ENCODE measurements at regions not wholly inside any gene's neighbourhood (a gene's known extent, or its start where the extent isn't known, plus 50 kb on each side); places are given as distances from the start of the nearest gene placed in this dataset.

DNA sequence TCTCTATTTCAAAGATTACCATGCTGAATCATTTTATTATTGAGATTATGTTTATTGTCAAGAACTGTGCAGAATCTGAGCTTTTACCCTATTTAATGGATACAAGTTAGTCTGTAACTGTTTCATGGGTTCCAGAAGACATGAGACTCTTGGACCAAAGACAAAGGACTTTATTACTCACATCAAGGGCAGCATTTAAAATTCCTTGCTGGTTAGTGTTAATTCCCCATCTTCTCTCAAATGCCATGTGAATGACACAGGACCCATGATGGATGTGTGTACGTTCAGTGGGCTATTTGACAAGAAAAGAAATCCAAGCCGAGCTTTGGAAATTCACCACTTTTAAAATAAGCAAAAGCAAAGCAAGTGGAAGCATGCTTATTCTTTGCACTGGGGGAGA is 139.9 kb downstream of the PCDH20 start:
- H2AFZ ChIP-seq (ENCODE audit: control insufficient read depth, low read depth, low read length), result no peak overlapping the region
- CTCF ChIA-PET, result no interaction called here
- no peaks in the 10 kb centered on the region for H3K79me2 ChIP-seq (ENCODE audit: control insufficient read depth, insufficient read depth, low read length)
- H3K27me3 ChIP-seq (replicated peaks in 1 of 2; ENCODE audit: control insufficient read depth in 2 of 2, insufficient read depth in 2 of 2, low read length in 1 of 2), result no peaks in the 10 kb centered on the region
- H3K27ac ChIP-seq (ENCODE audit: control insufficient read depth, insufficient read depth), result no peak overlapping the region
- BruUV-seq (replicated peaks), result no TSS peak
- POLR2A ChIA-PET, result no interaction called here
- no peak overlapping the region for H3K9ac ChIP-seq (ENCODE audit: control insufficient read depth, insufficient read depth, low read length)
- SMC1A ChIA-PET (ENCODE audit: uncharacterized antibody, unreplicated experiment), result no interaction called here
- no peaks in the 10 kb centered on the region for H3K9me3 ChIP-seq (replicated peaks; ENCODE audit: control insufficient read depth, insufficient read depth, low read length)
- ATAC-seq (no peak), DNase-seq (ENCODE audit: low read depth, low spot score) (no peak), FAIRE-seq (no peak)
- intact Hi-C loops (cut with micrococcal nuclease; ENCODE audit: unreplicated experiment) (no loop called here), in situ Hi-C loops (cut with MboI) (no loop called here)
- H3K4me3 ChIP-seq, result no peak overlapping the region
- RAD21 ChIA-PET (ENCODE audit: unreplicated experiment), result no interaction called here
- no peaks in the 10 kb centered on the region for H4K20me1 ChIP-seq (ENCODE audit: control insufficient read depth, insufficient read depth)
- H3K4me1 ChIP-seq (ENCODE audit: control insufficient read depth, insufficient read depth, low read length), result no peaks in the 10 kb centered on the region
- 0% methylated on average over 2 of the region's 2 CpGs for WGBS (ENCODE audit: insufficient coverage, insufficient replicate concordance, low lambda C conversion rate, missing lambda C conversion rate)
- H3K4me2 ChIP-seq (ENCODE audit: control insufficient read depth, insufficient read depth), result no peak overlapping the region
- TF ChIP-seq TARDBP (IDR thresholded peaks at IDR 0.05; ENCODE audit: borderline replicate concordance) (no peak), SREBF2 (IDR thresholded peaks at IDR 0.05; ENCODE audit: low read length) (no peak), TCF7 (IDR thresholded peaks at IDR 0.05; ENCODE audit: borderline replicate concordance) (no peak), IKZF1 (conservative IDR thresholded peaks at IDR 0.05) (no peak), JUNB (IDR thresholded peaks at IDR 0.05) (no peak), WRNIP1 (IDR thresholded peaks at IDR 0.05; ENCODE audit: borderline replicate concordance, low read depth, low read length) (no peak)
- TF ChIP-seq, protein P1, sequence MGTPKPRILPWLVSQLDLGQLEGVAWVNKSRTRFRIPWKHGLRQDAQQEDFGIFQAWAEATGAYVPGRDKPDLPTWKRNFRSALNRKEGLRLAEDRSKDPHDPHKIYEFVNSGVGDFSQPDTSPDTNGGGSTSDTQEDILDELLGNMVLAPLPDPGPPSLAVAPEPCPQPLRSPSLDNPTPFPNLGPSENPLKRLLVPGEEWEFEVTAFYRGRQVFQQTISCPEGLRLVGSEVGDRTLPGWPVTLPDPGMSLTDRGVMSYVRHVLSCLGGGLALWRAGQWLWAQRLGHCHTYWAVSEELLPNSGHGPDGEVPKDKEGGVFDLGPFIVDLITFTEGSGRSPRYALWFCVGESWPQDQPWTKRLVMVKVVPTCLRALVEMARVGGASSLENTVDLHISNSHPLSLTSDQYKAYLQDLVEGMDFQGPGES (IDR thresholded peaks at IDR 0.05), result no peak
- TF ChIP-seq, protein P2, sequence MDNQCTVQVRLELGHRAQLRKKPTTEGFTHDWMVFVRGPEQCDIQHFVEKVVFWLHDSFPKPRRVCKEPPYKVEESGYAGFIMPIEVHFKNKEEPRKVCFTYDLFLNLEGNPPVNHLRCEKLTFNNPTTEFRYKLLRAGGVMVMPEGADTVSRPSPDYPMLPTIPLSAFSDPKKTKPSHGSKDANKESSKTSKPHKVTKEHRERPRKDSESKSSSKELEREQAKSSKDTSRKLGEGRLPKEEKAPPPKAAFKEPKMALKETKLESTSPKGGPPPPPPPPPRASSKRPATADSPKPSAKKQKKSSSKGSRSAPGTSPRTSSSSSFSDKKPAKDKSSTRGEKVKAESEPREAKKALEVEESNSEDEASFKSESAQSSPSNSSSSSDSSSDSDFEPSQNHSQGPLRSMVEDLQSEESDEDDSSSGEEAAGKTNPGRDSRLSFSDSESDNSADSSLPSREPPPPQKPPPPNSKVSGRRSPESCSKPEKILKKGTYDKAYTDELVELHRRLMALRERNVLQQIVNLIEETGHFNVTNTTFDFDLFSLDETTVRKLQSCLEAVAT (IDR thresholded peaks at IDR 0.05), result no peak
- TF ChIP-seq, protein P3, sequence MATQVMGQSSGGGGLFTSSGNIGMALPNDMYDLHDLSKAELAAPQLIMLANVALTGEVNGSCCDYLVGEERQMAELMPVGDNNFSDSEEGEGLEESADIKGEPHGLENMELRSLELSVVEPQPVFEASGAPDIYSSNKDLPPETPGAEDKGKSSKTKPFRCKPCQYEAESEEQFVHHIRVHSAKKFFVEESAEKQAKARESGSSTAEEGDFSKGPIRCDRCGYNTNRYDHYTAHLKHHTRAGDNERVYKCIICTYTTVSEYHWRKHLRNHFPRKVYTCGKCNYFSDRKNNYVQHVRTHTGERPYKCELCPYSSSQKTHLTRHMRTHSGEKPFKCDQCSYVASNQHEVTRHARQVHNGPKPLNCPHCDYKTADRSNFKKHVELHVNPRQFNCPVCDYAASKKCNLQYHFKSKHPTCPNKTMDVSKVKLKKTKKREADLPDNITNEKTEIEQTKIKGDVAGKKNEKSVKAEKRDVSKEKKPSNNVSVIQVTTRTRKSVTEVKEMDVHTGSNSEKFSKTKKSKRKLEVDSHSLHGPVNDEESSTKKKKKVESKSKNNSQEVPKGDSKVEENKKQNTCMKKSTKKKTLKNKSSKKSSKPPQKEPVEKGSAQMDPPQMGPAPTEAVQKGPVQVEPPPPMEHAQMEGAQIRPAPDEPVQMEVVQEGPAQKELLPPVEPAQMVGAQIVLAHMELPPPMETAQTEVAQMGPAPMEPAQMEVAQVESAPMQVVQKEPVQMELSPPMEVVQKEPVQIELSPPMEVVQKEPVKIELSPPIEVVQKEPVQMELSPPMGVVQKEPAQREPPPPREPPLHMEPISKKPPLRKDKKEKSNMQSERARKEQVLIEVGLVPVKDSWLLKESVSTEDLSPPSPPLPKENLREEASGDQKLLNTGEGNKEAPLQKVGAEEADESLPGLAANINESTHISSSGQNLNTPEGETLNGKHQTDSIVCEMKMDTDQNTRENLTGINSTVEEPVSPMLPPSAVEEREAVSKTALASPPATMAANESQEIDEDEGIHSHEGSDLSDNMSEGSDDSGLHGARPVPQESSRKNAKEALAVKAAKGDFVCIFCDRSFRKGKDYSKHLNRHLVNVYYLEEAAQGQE (IDR thresholded peaks at IDR 0.05; ENCODE audit: low read depth, low read length), result no peak
- no peaks in the 10 kb centered on the region for H3K36me3 ChIP-seq (ENCODE audit: control insufficient read depth in 2 of 2, insufficient read depth in 2 of 2, low read length in 1 of 2)

All from GM12878 (cell line).